ENCODE measurements at regions not wholly inside any gene's neighbourhood (a gene's known extent, or its start where the extent isn't known, plus 50 kb on each side); places are given as distances from the start of the nearest gene placed in this dataset.

- Mint-ChIP-seq H3K27ac (no peak overlapping the region), H3K36me3 (ENCODE audit: low read depth) (no peaks in the 10 kb centered on the region), H3K4me3 (no peak overlapping the region), H3K27me3 (ENCODE audit: low read depth) (no peaks in the 10 kb centered on the region), H3K4me1 (peaks cover 35% of the 10 kb centered on the region), H3K9me3 (peaks cover 6% of the 10 kb centered on the region)
- TF ChIP-seq, protein P1, sequence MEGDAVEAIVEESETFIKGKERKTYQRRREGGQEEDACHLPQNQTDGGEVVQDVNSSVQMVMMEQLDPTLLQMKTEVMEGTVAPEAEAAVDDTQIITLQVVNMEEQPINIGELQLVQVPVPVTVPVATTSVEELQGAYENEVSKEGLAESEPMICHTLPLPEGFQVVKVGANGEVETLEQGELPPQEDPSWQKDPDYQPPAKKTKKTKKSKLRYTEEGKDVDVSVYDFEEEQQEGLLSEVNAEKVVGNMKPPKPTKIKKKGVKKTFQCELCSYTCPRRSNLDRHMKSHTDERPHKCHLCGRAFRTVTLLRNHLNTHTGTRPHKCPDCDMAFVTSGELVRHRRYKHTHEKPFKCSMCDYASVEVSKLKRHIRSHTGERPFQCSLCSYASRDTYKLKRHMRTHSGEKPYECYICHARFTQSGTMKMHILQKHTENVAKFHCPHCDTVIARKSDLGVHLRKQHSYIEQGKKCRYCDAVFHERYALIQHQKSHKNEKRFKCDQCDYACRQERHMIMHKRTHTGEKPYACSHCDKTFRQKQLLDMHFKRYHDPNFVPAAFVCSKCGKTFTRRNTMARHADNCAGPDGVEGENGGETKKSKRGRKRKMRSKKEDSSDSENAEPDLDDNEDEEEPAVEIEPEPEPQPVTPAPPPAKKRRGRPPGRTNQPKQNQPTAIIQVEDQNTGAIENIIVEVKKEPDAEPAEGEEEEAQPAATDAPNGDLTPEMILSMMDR (IDR thresholded peaks at IDR 0.05; ENCODE audit: unreplicated experiment in 3 of 3): no peak
Measured at GRCh38 chr13:40442231-40442630, 224.2 kb downstream of the FOXO1 start.

DNA sequence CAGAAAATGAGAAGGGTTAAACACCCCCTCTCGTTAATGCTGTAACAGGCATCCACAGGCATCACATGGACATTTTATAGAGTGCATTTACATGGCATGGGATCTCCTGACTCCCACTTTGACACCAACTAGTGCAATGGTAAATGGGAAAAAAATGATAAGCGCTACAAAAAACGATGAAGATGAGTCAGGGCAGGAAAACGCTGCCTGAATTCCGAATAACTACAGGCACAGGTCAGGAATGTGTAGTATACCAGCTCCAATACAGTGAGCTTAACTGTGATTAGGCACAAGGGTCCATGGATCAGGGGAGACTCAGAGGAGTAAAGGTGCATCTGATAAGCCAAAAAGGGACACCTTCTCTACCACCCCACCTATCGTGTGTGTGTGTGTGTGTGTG is 223.6 kb downstream of the FOXO1 start:
- Mint-ChIP-seq H3K4me1 (peaks cover 35% of the 10 kb centered on the region), H3K36me3 (ENCODE audit: low read depth) (no peaks in the 10 kb centered on the region), H3K27me3 (ENCODE audit: low read depth) (no peaks in the 10 kb centered on the region), H3K9me3 (peaks cover 6% of the 10 kb centered on the region), H3K27ac (no peak overlapping the region), H3K4me3 (no peak overlapping the region)
- TF ChIP-seq, protein P1 (IDR thresholded peaks at IDR 0.05; ENCODE audit: unreplicated experiment in 3 of 3): no peak

DNA sequence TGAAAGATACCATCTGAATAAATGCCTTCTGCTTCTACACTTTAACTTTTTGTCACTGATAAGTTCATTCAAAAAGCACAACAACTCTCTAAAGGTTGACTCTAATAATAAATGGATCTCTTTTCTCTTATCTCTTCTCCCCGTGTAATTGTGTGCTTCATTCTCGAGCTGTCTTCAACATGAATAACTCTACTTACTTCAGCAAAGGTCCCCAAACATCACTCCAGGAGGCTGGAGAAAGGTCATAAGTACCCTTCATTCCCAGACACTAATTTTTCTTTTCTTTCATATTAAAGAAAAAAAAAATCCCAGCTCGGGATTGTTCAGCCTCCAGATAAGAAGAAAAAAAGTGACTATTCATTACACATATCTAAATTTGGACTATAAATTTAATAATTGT is 222.2 kb downstream of the FOXO1 start:
- H3K4me1 Mint-ChIP-seq: peaks cover 29% of the 10 kb centered on the region
- no peak overlapping the region for H3K27ac Mint-ChIP-seq
- no peaks in the 10 kb centered on the region for H3K27me3 Mint-ChIP-seq (ENCODE audit: low read depth)
- H3K36me3 Mint-ChIP-seq (ENCODE audit: low read depth): no peaks in the 10 kb centered on the region
- TF ChIP-seq, protein P1 (IDR thresholded peaks at IDR 0.05; ENCODE audit: unreplicated experiment in 3 of 3): no peak
- no peak overlapping the region for H3K4me3 Mint-ChIP-seq
- H3K9me3 Mint-ChIP-seq: peaks cover 13% of the 10 kb centered on the region

DNA sequence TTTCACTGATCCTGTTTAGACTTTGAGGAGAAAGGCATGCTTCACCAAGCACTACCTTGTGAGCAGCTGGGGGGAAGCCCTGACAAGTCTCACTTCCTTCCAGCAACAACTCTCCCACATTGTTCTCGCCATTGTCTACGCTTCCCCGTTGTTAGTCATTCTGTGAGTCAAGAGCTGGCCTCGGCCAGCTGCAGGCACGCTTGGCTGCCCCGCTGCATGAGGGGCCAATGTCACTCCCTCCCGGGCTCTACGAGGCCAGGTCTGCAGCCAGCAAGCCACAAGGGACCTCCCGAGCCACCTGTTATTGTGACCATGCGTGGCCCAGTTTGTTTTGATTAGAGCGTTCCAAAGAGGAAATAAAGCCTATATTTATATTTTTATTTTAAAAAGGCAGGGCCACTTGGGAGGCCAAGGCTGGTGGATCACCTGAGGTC is 220.9 kb downstream of the FOXO1 start:
- Mint-ChIP-seq H3K4me1 (peaks cover 28% of the 10 kb centered on the region), H3K36me3 (ENCODE audit: low read depth) (no peaks in the 10 kb centered on the region), H3K4me3 (no peak overlapping the region), H3K9me3 (peaks cover 17% of the 10 kb centered on the region), H3K27me3 (ENCODE audit: low read depth) (no peaks in the 10 kb centered on the region), H3K27ac (no peak overlapping the region)
- TF ChIP-seq, protein P1 (IDR thresholded peaks at IDR 0.05; ENCODE audit: unreplicated experiment in 3 of 3): no peak

GRCh38 chr13:40446365-40446764 is 220.1 kb downstream of the FOXO1 start:
- Mint-ChIP-seq H3K4me3 (no peak overlapping the region), H3K4me1 (peaks cover 23% of the 10 kb centered on the region), H3K27me3 (ENCODE audit: low read depth) (no peaks in the 10 kb centered on the region), H3K36me3 (ENCODE audit: low read depth) (no peaks in the 10 kb centered on the region), H3K9me3 (peaks cover 18% of the 10 kb centered on the region), H3K27ac (no peak overlapping the region)
- TF ChIP-seq, protein P1 (IDR thresholded peaks at IDR 0.05; ENCODE audit: unreplicated experiment in 3 of 3): no peak

GRCh38 chr13:40447857-40448256 is 218.6 kb downstream of the FOXO1 start:
- Mint-ChIP-seq H3K4me1 (peaks cover 13% of the 10 kb centered on the region), H3K4me3 (no peak overlapping the region), H3K36me3 (ENCODE audit: low read depth) (no peaks in the 10 kb centered on the region), H3K27ac (no peak overlapping the region), H3K9me3 (peaks cover 18% of the 10 kb centered on the region), H3K27me3 (ENCODE audit: low read depth) (no peaks in the 10 kb centered on the region)
- TF ChIP-seq, protein P1 (IDR thresholded peaks at IDR 0.05; ENCODE audit: unreplicated experiment in 3 of 3): no peak
